ENCODE measurements at regions not wholly inside any gene's neighbourhood (a gene's known extent, or its start where the extent isn't known, plus 50 kb on each side); places are given as distances from the start of the nearest gene placed in this dataset.

DNA sequence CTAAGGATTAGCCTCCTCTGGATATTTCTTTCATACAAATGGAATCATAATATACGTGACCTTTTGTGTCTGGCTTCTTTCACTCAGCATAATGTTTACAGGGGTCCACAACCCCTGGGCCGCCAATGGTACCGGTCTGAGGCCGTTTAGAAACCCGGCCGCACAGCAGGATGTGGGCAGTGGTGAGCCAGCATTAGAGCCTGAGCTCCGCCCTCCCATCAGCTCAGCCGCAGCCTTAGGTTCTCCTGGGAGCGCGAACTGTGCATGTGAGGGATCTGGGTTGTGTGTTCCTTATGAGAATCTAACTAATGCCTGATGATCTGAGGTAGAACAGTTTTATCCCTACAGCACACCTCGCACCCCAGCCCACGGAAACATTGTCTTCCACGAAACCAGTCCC is 229.7 kb downstream of the ICE1 start:
- no peak overlapping the region for H3K4me3 ChIP-seq (ENCODE audit: low read depth, low read length)
- no peaks in the 10 kb centered on the region for H3K4me1 ChIP-seq (ENCODE audit: control insufficient read depth, insufficient read depth, low read length)
- no peak overlapping the region for H3K27ac ChIP-seq (ENCODE audit: extremely low read depth, low read depth, low read length)
- H3K9me3 ChIP-seq (ENCODE audit: control insufficient read depth, insufficient read depth, low read depth, low read length): no peaks in the 10 kb centered on the region
- POLR2A ChIA-PET: no interaction called here
- TF ChIP-seq ZNF629 (tag by site-specific recombination; IDR thresholded peaks at IDR 0.05): no peak
- no peak for TF ChIP-seq ZBTB7A (tag by site-specific recombination; IDR thresholded peaks at IDR 0.05; ENCODE audit: low read depth)
- TF ChIP-seq, protein P1, sequence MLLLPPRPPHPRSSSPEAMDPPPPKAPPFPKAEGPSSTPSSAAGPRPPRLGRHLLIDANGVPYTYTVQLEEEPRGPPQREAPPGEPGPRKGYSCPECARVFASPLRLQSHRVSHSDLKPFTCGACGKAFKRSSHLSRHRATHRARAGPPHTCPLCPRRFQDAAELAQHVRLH (tag by site-specific recombination; IDR thresholded peaks at IDR 0.05): no peak
- TF ChIP-seq, protein P2, sequence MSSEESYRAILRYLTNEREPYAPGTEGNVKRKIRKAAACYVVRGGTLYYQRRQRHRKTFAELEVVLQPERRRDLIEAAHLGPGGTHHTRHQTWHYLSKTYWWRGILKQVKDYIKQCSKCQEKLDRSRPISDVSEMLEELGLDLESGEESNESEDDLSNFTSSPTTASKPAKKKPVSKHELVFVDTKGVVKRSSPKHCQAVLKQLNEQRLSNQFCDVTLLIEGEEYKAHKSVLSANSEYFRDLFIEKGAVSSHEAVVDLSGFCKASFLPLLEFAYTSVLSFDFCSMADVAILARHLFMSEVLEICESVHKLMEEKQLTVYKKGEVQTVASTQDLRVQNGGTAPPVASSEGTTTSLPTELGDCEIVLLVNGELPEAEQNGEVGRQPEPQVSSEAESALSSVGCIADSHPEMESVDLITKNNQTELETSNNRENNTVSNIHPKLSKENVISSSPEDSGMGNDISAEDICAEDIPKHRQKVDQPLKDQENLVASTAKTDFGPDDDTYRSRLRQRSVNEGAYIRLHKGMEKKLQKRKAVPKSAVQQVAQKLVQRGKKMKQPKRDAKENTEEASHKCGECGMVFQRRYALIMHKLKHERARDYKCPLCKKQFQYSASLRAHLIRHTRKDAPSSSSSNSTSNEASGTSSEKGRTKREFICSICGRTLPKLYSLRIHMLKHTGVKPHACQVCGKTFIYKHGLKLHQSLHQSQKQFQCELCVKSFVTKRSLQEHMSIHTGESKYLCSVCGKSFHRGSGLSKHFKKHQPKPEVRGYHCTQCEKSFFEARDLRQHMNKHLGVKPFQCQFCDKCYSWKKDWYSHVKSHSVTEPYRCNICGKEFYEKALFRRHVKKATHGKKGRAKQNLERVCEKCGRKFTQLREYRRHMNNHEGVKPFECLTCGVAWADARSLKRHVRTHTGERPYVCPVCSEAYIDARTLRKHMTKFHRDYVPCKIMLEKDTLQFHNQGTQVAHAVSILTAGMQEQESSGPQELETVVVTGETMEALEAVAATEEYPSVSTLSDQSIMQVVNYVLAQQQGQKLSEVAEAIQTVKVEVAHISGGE (tag by site-specific recombination; conservative IDR thresholded peaks at IDR 0.05; ENCODE audit: low read depth): no peak
- no peak for TF ChIP-seq ZNF155 (tag by site-specific recombination; IDR thresholded peaks at IDR 0.05)
- no peak for TF ChIP-seq SCRT1 (tag by site-specific recombination; IDR thresholded peaks at IDR 0.05; ENCODE audit: borderline replicate concordance)
- no peak for TF ChIP-seq RBAK (tag by site-specific recombination; IDR thresholded peaks at IDR 0.05)
- TF ChIP-seq ZNF449 (tag by site-specific recombination; IDR thresholded peaks at IDR 0.05): no peak
- no peak for TF ChIP-seq ZNF621 (tag by site-specific recombination; IDR thresholded peaks at IDR 0.05)
- no peak for TF ChIP-seq PRDM4 (tag by site-specific recombination; IDR thresholded peaks at IDR 0.05)
- no peak for TF ChIP-seq ZNF785 (tag by site-specific recombination; IDR thresholded peaks at IDR 0.05)
- no peak for TF ChIP-seq TRIM28 (IDR thresholded peaks at IDR 0.05; ENCODE audit: borderline replicate concordance, low read length)
- no peak for TF ChIP-seq GLIS2 (tag by site-specific recombination; IDR thresholded peaks at IDR 0.05)
- no peak for TF ChIP-seq GLI4 (tag by site-specific recombination; IDR thresholded peaks at IDR 0.05)
- TF ChIP-seq ZNF391 (tag by site-specific recombination; IDR thresholded peaks at IDR 0.05; ENCODE audit: borderline replicate concordance, low read depth): no peak
- H3K36me3 ChIP-seq (ENCODE audit: control insufficient read depth in 2 of 2, insufficient read depth in 1 of 2, low read length in 2 of 2): no peaks in the 10 kb centered on the region
- CTCF ChIA-PET: no interaction called here

DNA sequence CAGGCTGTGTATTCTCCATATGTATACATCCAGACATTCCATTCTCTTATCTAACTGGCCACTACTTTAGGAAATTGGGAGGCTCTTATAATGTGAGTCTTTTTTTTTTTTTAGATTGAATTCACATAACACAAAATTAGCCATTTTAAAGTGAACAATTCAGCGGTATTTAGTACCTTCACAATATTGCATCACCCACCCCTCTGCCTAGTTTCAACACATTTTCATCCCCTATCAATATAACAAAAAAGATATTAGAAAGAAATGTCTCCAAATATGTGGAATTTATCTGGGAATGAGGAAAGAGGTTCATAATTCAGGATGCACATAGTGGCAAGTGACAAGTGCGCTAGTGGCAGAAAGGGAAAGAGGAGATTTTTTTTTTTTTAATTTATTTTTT is 228.5 kb downstream of the ICE1 start:
- CTCF ChIA-PET: no interaction called here
- H3K9me3 ChIP-seq (ENCODE audit: control insufficient read depth, insufficient read depth, low read depth, low read length): no peaks in the 10 kb centered on the region
- no peak for TF ChIP-seq ZNF514 (tag by site-specific recombination; IDR thresholded peaks at IDR 0.05)
- no peak for TF ChIP-seq ZNF324 (tag by site-specific recombination; IDR thresholded peaks at IDR 0.05)
- TF ChIP-seq, protein P3, sequence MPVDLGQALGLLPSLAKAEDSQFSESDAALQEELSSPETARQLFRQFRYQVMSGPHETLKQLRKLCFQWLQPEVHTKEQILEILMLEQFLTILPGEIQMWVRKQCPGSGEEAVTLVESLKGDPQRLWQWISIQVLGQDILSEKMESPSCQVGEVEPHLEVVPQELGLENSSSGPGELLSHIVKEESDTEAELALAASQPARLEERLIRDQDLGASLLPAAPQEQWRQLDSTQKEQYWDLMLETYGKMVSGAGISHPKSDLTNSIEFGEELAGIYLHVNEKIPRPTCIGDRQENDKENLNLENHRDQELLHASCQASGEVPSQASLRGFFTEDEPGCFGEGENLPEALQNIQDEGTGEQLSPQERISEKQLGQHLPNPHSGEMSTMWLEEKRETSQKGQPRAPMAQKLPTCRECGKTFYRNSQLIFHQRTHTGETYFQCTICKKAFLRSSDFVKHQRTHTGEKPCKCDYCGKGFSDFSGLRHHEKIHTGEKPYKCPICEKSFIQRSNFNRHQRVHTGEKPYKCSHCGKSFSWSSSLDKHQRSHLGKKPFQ (tag by site-specific recombination; IDR thresholded peaks at IDR 0.05): no peak
- TF ChIP-seq ZNF133 (tag by site-specific recombination; IDR thresholded peaks at IDR 0.05): no peak
- TF ChIP-seq WT1 (tag by site-specific recombination; IDR thresholded peaks at IDR 0.05): no peak
- no peak for TF ChIP-seq ZNF510 (tag by site-specific recombination; IDR thresholded peaks at IDR 0.05; ENCODE audit: insufficient replicate concordance)
- TF ChIP-seq ELK4 (IDR thresholded peaks at IDR 0.05; ENCODE audit: borderline replicate concordance, low read depth, low read length): no peak
- TF ChIP-seq ZSCAN30 (tag by site-specific recombination; IDR thresholded peaks at IDR 0.05): no peak
- TF ChIP-seq ZNF362 (tag by site-specific recombination; IDR thresholded peaks at IDR 0.05): no peak
- TF ChIP-seq ZNF830 (tag by site-specific recombination; IDR thresholded peaks at IDR 0.05; ENCODE audit: low read depth): no peak

More for the DNA sequence above, 228.5 kb downstream of the ICE1 start:
- H3K27ac ChIP-seq (ENCODE audit: extremely low read depth, low read depth, low read length): no peak overlapping the region
- no peaks in the 10 kb centered on the region for H3K36me3 ChIP-seq (ENCODE audit: control insufficient read depth in 2 of 2, insufficient read depth in 1 of 2, low read length in 2 of 2)
- POLR2A ChIA-PET: no interaction called here
- H3K4me1 ChIP-seq (ENCODE audit: control insufficient read depth, insufficient read depth, low read length): no peaks in the 10 kb centered on the region
- no peak overlapping the region for H3K4me3 ChIP-seq (ENCODE audit: low read depth, low read length)
